ENCODE measurements at regions not wholly inside any gene's neighbourhood (a gene's known extent, or its start where the extent isn't known, plus 50 kb on each side); places are given as distances from the start of the nearest gene placed in this dataset.

- Histone ChIP-seq H3K4me2 (ENCODE audit: insufficient read depth, low read length) (no peak overlapping the region), H4K20me1 (ENCODE audit: insufficient read depth, low read length) (no peaks in the 10 kb centered on the region), H3K4me1 (ENCODE audit: insufficient read depth, low read length) (no peaks in the 10 kb centered on the region), H3K36me3 (ENCODE audit: insufficient read depth, low read length) (no peaks in the 10 kb centered on the region), H3K9me3 (ENCODE audit: insufficient read depth, low read length, severe bottlenecking) (no peaks in the 10 kb centered on the region), H2AFZ (ENCODE audit: low read depth, low read length) (no peak overlapping the region), H3K4me3 (ENCODE audit: low read depth in 1 of 2, low read length in 2 of 2) (no peak overlapping the region), H3K79me2 (ENCODE audit: insufficient read depth, low read length) (no peaks in the 10 kb centered on the region), H3K9ac (ENCODE audit: low read depth, low read length) (no peak overlapping the region), H3K27me3 (ENCODE audit: insufficient read depth, low read length, poor library complexity) (no peaks in the 10 kb centered on the region), H3K27ac (ENCODE audit: low read length) (no peak overlapping the region)
- DNase-seq (no peak), ATAC-seq (ENCODE audit: insufficient read depth, low read depth) (no peak)
- TF ChIP-seq CTCF (IDR thresholded peaks at IDR 0.05; ENCODE audit: borderline replicate concordance, extremely low read depth, low read length, poor library complexity, severe bottlenecking) = no peak
- no peak for TF ChIP-seq EZH2 (IDR thresholded peaks at IDR 0.05; ENCODE audit: borderline replicate concordance, low read depth, low read length, severe bottlenecking)
Measured at GRCh38 chr3:106296062-106296461, 427.2 kb upstream of the CBLB start.

- no peak for TF ChIP-seq EZH2 (IDR thresholded peaks at IDR 0.05; ENCODE audit: borderline replicate concordance, low read depth, low read length, severe bottlenecking)
- no peak for TF ChIP-seq CTCF (IDR thresholded peaks at IDR 0.05; ENCODE audit: borderline replicate concordance, extremely low read depth, low read length, poor library complexity, severe bottlenecking)
- Histone ChIP-seq H3K36me3 (ENCODE audit: insufficient read depth, low read length) (no peaks in the 10 kb centered on the region), H3K27me3 (ENCODE audit: insufficient read depth, low read length, poor library complexity) (no peaks in the 10 kb centered on the region), H3K4me3 (ENCODE audit: low read depth in 1 of 2, low read length in 2 of 2) (no peak overlapping the region), H3K79me2 (ENCODE audit: insufficient read depth, low read length) (no peaks in the 10 kb centered on the region), H3K9ac (ENCODE audit: low read depth, low read length) (no peak overlapping the region), H4K20me1 (ENCODE audit: insufficient read depth, low read length) (no peaks in the 10 kb centered on the region), H3K27ac (ENCODE audit: low read length) (no peak overlapping the region), H3K4me1 (ENCODE audit: insufficient read depth, low read length) (peaks cover 25% of the 10 kb centered on the region), H3K9me3 (ENCODE audit: insufficient read depth, low read length, severe bottlenecking) (no peaks in the 10 kb centered on the region), H2AFZ (ENCODE audit: low read depth, low read length) (no peak overlapping the region), H3K4me2 (ENCODE audit: insufficient read depth, low read length) (no peak overlapping the region)
- DNase-seq (no peak), ATAC-seq (ENCODE audit: insufficient read depth, low read depth) (no peak)
Measured at GRCh38 chr3:106299300-106300098, 430.7 kb upstream of the CBLB start.

GRCh38 chr3:106302451-106303221, 433.8 kb upstream of the CBLB start:
- H3K79me2 ChIP-seq (ENCODE audit: insufficient read depth, low read length) = no peaks in the 10 kb centered on the region
- ATAC-seq (ENCODE audit: insufficient read depth, low read depth) = peak; percentile 96

More at GRCh38 chr3:106302451-106303221, 433.8 kb upstream of the CBLB start:
- Histone ChIP-seq H3K36me3 (ENCODE audit: insufficient read depth, low read length) (no peaks in the 10 kb centered on the region), H4K20me1 (ENCODE audit: insufficient read depth, low read length) (no peaks in the 10 kb centered on the region), H3K27me3 (ENCODE audit: insufficient read depth, low read length, poor library complexity) (no peaks in the 10 kb centered on the region), H3K4me3 (ENCODE audit: low read depth in 1 of 2, low read length in 2 of 2) (no peak overlapping the region), H3K9ac (ENCODE audit: low read depth, low read length) (peak overlapping the region; percentile 35), H2AFZ (ENCODE audit: low read depth, low read length) (peak overlapping the region; percentile 64), H3K4me1 (ENCODE audit: insufficient read depth, low read length) (peaks cover 25% of the 10 kb centered on the region), H3K27ac (ENCODE audit: low read length) (peak overlapping the region; percentile 76), H3K9me3 (ENCODE audit: insufficient read depth, low read length, severe bottlenecking) (no peaks in the 10 kb centered on the region), H3K4me2 (ENCODE audit: insufficient read depth, low read length) (peak overlapping the region; percentile 27)
- peak; percentile 77 for DNase-seq
- no peak for TF ChIP-seq CTCF (IDR thresholded peaks at IDR 0.05; ENCODE audit: borderline replicate concordance, extremely low read depth, low read length, poor library complexity, severe bottlenecking)
- no peak for TF ChIP-seq EZH2 (IDR thresholded peaks at IDR 0.05; ENCODE audit: borderline replicate concordance, low read depth, low read length, severe bottlenecking)
